HEK293 (cell line): ENCODE measurements at regions not wholly inside any gene's neighbourhood (a gene's known extent, or its start where the extent isn't known, plus 50 kb on each side); places are given as distances from the start of the nearest gene placed in this dataset.

Experiments used
- CTCF ChIA-PET: fragments of 350-600 bp; formaldehyde crosslinking; extraction: SDS; loops from one replicate; lab custom pipeline; 2021; ENCODE audit warnings: antibody characterized with exemption; lab: Yijun Ruan, JAX
- POLR2A ChIA-PET: fragments of 300-600 bp; formaldehyde crosslinking; extraction: SDS; loops from one replicate; lab custom pipeline; 2020; ENCODE audit warnings: antibody characterized with exemption, inconsistent platforms; lab: Yijun Ruan, JAX
- H3K27ac ChIP-seq: fragments of 200-500 bp; sonication (Bioruptor generic); 2 replicates; pipeline ENCODE4 v1.5.1; 2014; ENCODE audit warnings: low read depth, low read length, control low read depth, inconsistent platforms; ENCODE audit errors: extremely low read depth
- H3K36me3 ChIP-seq, 2 experiments: fragments of 200-500 bp in 1 of 2; sonication (Bioruptor generic) in 1 of 2; 1 replicate in 1 of 2; 2 replicates in 1 of 2; pipeline ENCODE4 v1.5.1; 2014 to 2017; ENCODE audit warnings: inconsistent platforms in 2 of 2, low read length in 2 of 2; ENCODE audit not compliant: control insufficient read depth in 2 of 2, insufficient read depth in 1 of 2
- H3K4me1 ChIP-seq: fragments of 200-500 bp; sonication (Bioruptor generic); 2 replicates; pipeline ENCODE4 v1.5.1; 2014; ENCODE audit warnings: mild to moderate bottlenecking, low read length, inconsistent platforms; ENCODE audit not compliant: control insufficient read depth, insufficient read depth
- H3K4me3 ChIP-seq: 2 replicates; pipeline ENCODE4 v1.5.1; 2011; ENCODE audit warnings: low read depth, mild to moderate bottlenecking, control low read depth, low read length, moderate library complexity
- H3K9me3 ChIP-seq: fragments of 200-500 bp; sonication (Bioruptor generic); 2 replicates; pipeline ENCODE4 v1.5.1; 2014; ENCODE audit warnings: low read depth, low read length, inconsistent platforms; ENCODE audit not compliant: control insufficient read depth, insufficient read depth
- ELK4 ChIP-seq: IDR thresholded peaks from 2 replicates; pipeline ENCODE4 v1.6.1; 2011; ENCODE audit warnings: mild to moderate bottlenecking, low read depth, low read length, borderline replicate concordance
- KLF17 ChIP-seq: fragments of 450-650 bp; formaldehyde crosslinking; IDR thresholded peaks from 2 replicates; pipeline ENCODE4 v1.5.1; 2016; ENCODE audit warnings: missing biosample characterization, missing genetic modification characterization
- OSR2 ChIP-seq: fragments of 450-650 bp; formaldehyde crosslinking; IDR thresholded peaks from 2 replicates; pipeline ENCODE4 v1.5.1; 2016; ENCODE audit warnings: missing biosample characterization, missing genetic modification characterization
- PRDM10 ChIP-seq: fragments of 450-650 bp; formaldehyde crosslinking; IDR thresholded peaks from 2 replicates; pipeline ENCODE4 v1.5.1; 2016; ENCODE audit warnings: missing biosample characterization, missing genetic modification characterization
- SCRT2 ChIP-seq: fragments of 450-650 bp; formaldehyde crosslinking; IDR thresholded peaks from 2 replicates; pipeline ENCODE4 v1.5.1; 2016; ENCODE audit warnings: missing biosample characterization, missing genetic modification characterization
- ZEB2 ChIP-seq: fragments of 450-650 bp; formaldehyde crosslinking; IDR thresholded peaks from 2 replicates; pipeline ENCODE4 v1.5.1; 2016; ENCODE audit warnings: missing biosample characterization, missing genetic modification characterization
- ZNF121 ChIP-seq: fragments of 450-650 bp; formaldehyde crosslinking; IDR thresholded peaks from 2 replicates; pipeline ENCODE4 v1.5.1; 2016; ENCODE audit warnings: missing biosample characterization, missing genetic modification characterization
- ZNF18 ChIP-seq: fragments of 450-650 bp; formaldehyde crosslinking; IDR thresholded peaks from 2 replicates; pipeline ENCODE4 v1.5.1; 2016; ENCODE audit warnings: missing biosample characterization, missing genetic modification characterization
- ZNF302 ChIP-seq: fragments of 450-650 bp; formaldehyde crosslinking; IDR thresholded peaks from 2 replicates; pipeline ENCODE4 v1.5.1; 2016; ENCODE audit warnings: missing biosample characterization, missing genetic modification characterization, low read depth
- ZNF341 ChIP-seq: fragments of 450-650 bp; formaldehyde crosslinking; IDR thresholded peaks from 2 replicates; pipeline ENCODE4; 2016; ENCODE audit warnings: low read depth, missing biosample characterization, missing genetic modification characterization
- ZNF398 ChIP-seq: fragments of 450-650 bp; formaldehyde crosslinking; IDR thresholded peaks from 2 replicates; pipeline ENCODE4 v1.5.1; 2017; ENCODE audit warnings: missing biosample characterization, missing genetic modification characterization
- ZNF548 ChIP-seq: fragments of 450-650 bp; formaldehyde crosslinking; IDR thresholded peaks from 2 replicates; pipeline ENCODE4 v1.5.1; 2016; ENCODE audit warnings: missing biosample characterization, missing genetic modification characterization
- ZNF76 ChIP-seq: fragments of 450-650 bp; formaldehyde crosslinking; IDR thresholded peaks from 2 replicates; pipeline ENCODE4; 2016; ENCODE audit warnings: low read depth, missing biosample characterization, missing genetic modification characterization, borderline replicate concordance
- ZNF776 ChIP-seq: fragments of 450-650 bp; formaldehyde crosslinking; IDR thresholded peaks from 2 replicates; pipeline ENCODE4 v1.5.0; 2017; ENCODE audit warnings: missing biosample characterization, missing genetic modification characterization, borderline replicate concordance

- H3K4me3 ChIP-seq: no peak overlapping the region
- no peak for TF ChIP-seq ZNF121 (tag by site-specific recombination)
- TF ChIP-seq ELK4: no peak
- no peak for TF ChIP-seq SCRT2 (tag by site-specific recombination)
- TF ChIP-seq ZEB2 (tag by site-specific recombination): no peak
- no peak for TF ChIP-seq OSR2 (tag by site-specific recombination)
- no peak for TF ChIP-seq PRDM10 (tag by site-specific recombination)
- TF ChIP-seq ZNF302 (tag by site-specific recombination): no peak
- TF ChIP-seq KLF17 (tag by site-specific recombination): no peak
- TF ChIP-seq, all 188 proteins: peak for 0
- POLR2A ChIA-PET: no interaction called here
- H3K36me3 ChIP-seq: no peaks in the 10 kb centered on the region
- CTCF ChIA-PET: interaction anchor here (0.9 kb wide), 1 partner anchor 18 kb away, joined by 3 read pairs; no protein-coding TSS in a partner anchor
- H3K9me3 ChIP-seq: no peaks in the 10 kb centered on the region
- H3K27ac ChIP-seq: no peak overlapping the region
- no peaks in the 10 kb centered on the region for H3K4me1 ChIP-seq
Observed at GRCh38 chr6:99129835-99130234, 182.1 kb upstream of the FBXL4 start.

- TF ChIP-seq ZNF548 (tag by site-specific recombination) (no peak), ZNF121 (tag by site-specific recombination) (no peak), ZNF341 (tag by site-specific recombination) (no peak), ZNF76 (no peak), ZNF398 (tag by site-specific recombination) (no peak), ZNF18 (tag by site-specific recombination) (no peak), ZNF776 (no peak)
- CTCF ChIA-PET: interaction anchor here (0.7 to 1.1 kb wide), 2 partner anchors 30 to 352 kb away, joined by 3 read pairs; no protein-coding TSS in a partner anchor
- POLR2A ChIA-PET: no interaction called here
Observed at GRCh38 chr6:99121748-99122147, 174.0 kb upstream of the FBXL4 start.

More at GRCh38 chr6:99121748-99122147, 174.0 kb upstream of the FBXL4 start:
- Histone ChIP-seq H3K9me3 (no peaks in the 10 kb centered on the region), H3K4me3 (no peak overlapping the region), H3K4me1 (no peaks in the 10 kb centered on the region), H3K36me3 (no peaks in the 10 kb centered on the region), H3K27ac (no peak overlapping the region)
